Mesothelial cell of epicardium (in vitro differentiated cells): ENCODE measurements at regions not wholly inside any gene's neighbourhood (a gene's known extent, or its start where the extent isn't known, plus 50 kb on each side); places are given as distances from the start of the nearest gene placed in this dataset.

ENCODE experiments used
- DNase-seq, 2 experiments: peaks; one replicate each; pipeline ENCODE4 v3.0.0; 2021; ENCODE audit warnings: low spot score in 2 of 2; ENCODE audit not compliant: unreplicated experiment in 2 of 2
- H3K27ac Mint-ChIP-seq: 2 replicates; pipeline ENCODE4 v1.8.0; 2021; ENCODE audit warnings: mixed read lengths
- H3K27me3 Mint-ChIP-seq: 2 replicates; pipeline ENCODE4 v1.8.0; 2021; ENCODE audit warnings: low read depth, mixed read lengths
- H3K36me3 Mint-ChIP-seq: 2 replicates; pipeline ENCODE4 v1.8.0; 2021; ENCODE audit warnings: mixed read lengths
- H3K4me1 Mint-ChIP-seq: 2 replicates; pipeline ENCODE4 v1.8.0; 2021; ENCODE audit warnings: mixed read lengths
- H3K4me3 Mint-ChIP-seq: 2 replicates; pipeline ENCODE4 v1.8.0; 2021; ENCODE audit warnings: mild to moderate bottlenecking, moderate library complexity, mixed read lengths
- H3K9me3 Mint-ChIP-seq: 2 replicates; pipeline ENCODE4 v1.8.0; 2021; ENCODE audit warnings: mixed read lengths
- TF ChIP-seq, protein P1 (sequence below): fragments of 200-600 bp; sonication (generic); IDR thresholded peaks from one replicate; pipeline ENCODE4 v1.5.0; 2021; ENCODE audit warnings: antibody characterized with exemption; ENCODE audit not compliant: unreplicated experiment

DNA sequence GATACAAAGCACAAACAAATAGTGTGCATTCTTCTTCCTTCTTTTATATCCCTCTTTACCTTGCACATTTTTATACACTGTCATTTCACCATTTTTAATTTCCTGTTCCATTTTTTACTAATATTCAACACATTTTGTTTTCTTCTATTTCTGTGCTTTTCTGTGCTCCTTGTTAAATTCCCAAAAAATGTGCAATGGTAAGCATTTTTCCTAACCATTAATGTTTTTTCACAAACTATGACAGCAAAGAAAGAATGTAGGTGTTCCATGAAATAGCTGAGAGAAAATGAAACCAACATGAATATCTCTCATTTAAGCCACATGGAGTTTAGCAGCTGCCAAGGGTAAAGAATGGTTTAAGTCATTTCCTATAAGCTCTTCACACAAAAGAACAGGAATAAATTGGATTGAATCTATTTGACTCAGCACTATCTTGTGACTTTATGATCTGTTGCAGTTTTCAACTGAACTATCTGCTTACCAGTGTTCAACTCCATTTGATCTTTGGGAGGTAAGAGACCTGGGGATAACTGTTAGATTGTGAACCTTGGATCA lies 145.7 kb upstream of the CDH19 start:
- Mint-ChIP-seq H3K4me3 (no peak overlapping the region), H3K36me3 (no peaks in the 10 kb centered on the region), H3K4me1 (peaks cover 2% of the 10 kb centered on the region), H3K27ac (no peak overlapping the region), H3K9me3 (no peaks in the 10 kb centered on the region), H3K27me3 (peaks cover 4% of the 10 kb centered on the region)
- TF ChIP-seq, protein P1, sequence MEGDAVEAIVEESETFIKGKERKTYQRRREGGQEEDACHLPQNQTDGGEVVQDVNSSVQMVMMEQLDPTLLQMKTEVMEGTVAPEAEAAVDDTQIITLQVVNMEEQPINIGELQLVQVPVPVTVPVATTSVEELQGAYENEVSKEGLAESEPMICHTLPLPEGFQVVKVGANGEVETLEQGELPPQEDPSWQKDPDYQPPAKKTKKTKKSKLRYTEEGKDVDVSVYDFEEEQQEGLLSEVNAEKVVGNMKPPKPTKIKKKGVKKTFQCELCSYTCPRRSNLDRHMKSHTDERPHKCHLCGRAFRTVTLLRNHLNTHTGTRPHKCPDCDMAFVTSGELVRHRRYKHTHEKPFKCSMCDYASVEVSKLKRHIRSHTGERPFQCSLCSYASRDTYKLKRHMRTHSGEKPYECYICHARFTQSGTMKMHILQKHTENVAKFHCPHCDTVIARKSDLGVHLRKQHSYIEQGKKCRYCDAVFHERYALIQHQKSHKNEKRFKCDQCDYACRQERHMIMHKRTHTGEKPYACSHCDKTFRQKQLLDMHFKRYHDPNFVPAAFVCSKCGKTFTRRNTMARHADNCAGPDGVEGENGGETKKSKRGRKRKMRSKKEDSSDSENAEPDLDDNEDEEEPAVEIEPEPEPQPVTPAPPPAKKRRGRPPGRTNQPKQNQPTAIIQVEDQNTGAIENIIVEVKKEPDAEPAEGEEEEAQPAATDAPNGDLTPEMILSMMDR: no peak
- DNase-seq: no peak

- TF ChIP-seq, protein P1: no peak
- Mint-ChIP-seq H3K4me1 (peaks cover 2% of the 10 kb centered on the region), H3K27ac (no peak overlapping the region), H3K4me3 (no peak overlapping the region), H3K36me3 (no peaks in the 10 kb centered on the region), H3K27me3 (peaks cover 4% of the 10 kb centered on the region), H3K9me3 (no peaks in the 10 kb centered on the region)
- DNase-seq: no peak
Measured at GRCh38 chr18:66749030-66749429, 145.1 kb upstream of the CDH19 start.

DNA sequence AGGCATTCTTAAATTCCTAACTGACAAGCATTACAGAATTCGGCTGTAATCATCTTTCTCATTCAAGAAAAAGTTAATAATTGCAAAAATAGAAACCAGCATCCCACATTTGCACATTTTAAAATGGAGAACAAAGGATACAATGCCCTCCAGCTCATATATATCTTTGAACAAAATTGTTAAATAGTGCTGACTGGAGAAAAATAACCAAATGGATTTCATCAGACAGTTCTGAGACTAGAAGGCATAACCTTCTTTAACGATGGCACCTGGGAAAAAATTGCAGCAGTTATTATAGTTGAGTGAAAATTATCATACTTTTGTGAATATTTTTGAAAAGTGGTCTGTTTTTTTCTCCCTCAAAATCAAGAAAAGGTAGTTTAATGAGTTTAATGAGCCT lies 138.9 kb upstream of the CDH19 start:
- Mint-ChIP-seq H3K36me3 (no peaks in the 10 kb centered on the region), H3K27ac (no peak overlapping the region), H3K27me3 (peaks cover 4% of the 10 kb centered on the region), H3K4me1 (peaks cover 10% of the 10 kb centered on the region), H3K4me3 (no peak overlapping the region), H3K9me3 (no peaks in the 10 kb centered on the region)
- TF ChIP-seq, protein P1: no peak
- no peak for DNase-seq

DNA sequence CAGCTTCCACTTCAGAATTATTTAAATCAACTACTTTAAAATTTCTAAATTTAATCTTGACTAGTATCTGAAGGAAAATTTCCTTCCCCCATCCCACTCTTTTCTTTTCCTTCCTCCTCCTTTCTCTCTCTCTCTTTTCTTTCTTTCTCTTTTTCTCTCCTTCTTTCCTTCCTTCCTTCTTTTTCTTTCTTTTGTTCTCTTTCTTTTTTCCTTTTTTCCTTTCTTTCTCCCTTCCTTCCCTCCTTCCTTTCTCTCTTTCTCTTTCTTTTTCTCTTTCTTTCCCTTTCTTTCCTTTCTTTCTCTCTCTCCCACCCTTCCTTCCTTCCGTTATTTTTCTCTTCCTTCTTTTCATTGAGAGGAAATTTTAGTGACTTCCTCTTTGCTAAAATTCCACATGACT lies 132.0 kb upstream of the CDH19 start:
- Mint-ChIP-seq H3K4me3 (no peak overlapping the region), H3K27me3 (peaks cover 2% of the 10 kb centered on the region), H3K4me1 (no peaks in the 10 kb centered on the region), H3K27ac (no peak overlapping the region), H3K9me3 (peaks cover 7% of the 10 kb centered on the region), H3K36me3 (no peaks in the 10 kb centered on the region)
- no peak for DNase-seq
- TF ChIP-seq, protein P1: no peak

GRCh38 chr18:66734451-66734850 lies 130.6 kb upstream of the CDH19 start:
- DNase-seq: no peak
- Mint-ChIP-seq H3K27me3 (peaks cover 2% of the 10 kb centered on the region), H3K4me3 (no peak overlapping the region), H3K36me3 (no peaks in the 10 kb centered on the region), H3K27ac (no peak overlapping the region), H3K4me1 (no peaks in the 10 kb centered on the region), H3K9me3 (peaks cover 7% of the 10 kb centered on the region)
- TF ChIP-seq, protein P1: no peak

- Mint-ChIP-seq H3K4me1 (no peaks in the 10 kb centered on the region), H3K27ac (no peak overlapping the region), H3K27me3 (peaks cover 2% of the 10 kb centered on the region), H3K36me3 (no peaks in the 10 kb centered on the region), H3K9me3 (peaks cover 7% of the 10 kb centered on the region), H3K4me3 (no peak overlapping the region)
- TF ChIP-seq, protein P1: no peak
- DNase-seq: no peak
Measured at GRCh38 chr18:66731890-66732289, 128.0 kb upstream of the CDH19 start.
